HG03025 (cell line): ENCODE measurements at regions not wholly inside any gene's neighbourhood (a gene's known extent, or its start where the extent isn't known, plus 50 kb on each side); places are given as distances from the start of the nearest gene placed in this dataset.

Experiments used
- ATAC-seq: cut with Tn5 transposase; IDR thresholded peaks from one replicate; pipeline ENCODE4 v1.9.1; 2021; ENCODE audit warnings: mild to moderate bottlenecking, moderate library complexity; ENCODE audit not compliant: unreplicated experiment, low FRiP score

GRCh38 chr3:159789742-159790635 is 198.6 kb upstream of the IL12A start:
- no peak for ATAC-seq

GRCh38 chr3:159791336-159791735 is 197.3 kb upstream of the IL12A start:
- ATAC-seq, result no peak

GRCh38 chr3:159792070-159792469 is 196.6 kb upstream of the IL12A start:
- ATAC-seq, result no peak

- no peak for ATAC-seq
Observed at GRCh38 chr3:159795042-159795441, 193.6 kb upstream of the IL12A start.

GRCh38 chr3:159795681-159796175 is 192.9 kb upstream of the IL12A start:
- ATAC-seq, result no peak

GRCh38 chr3:159796226-159796625 is 192.4 kb upstream of the IL12A start:
- no peak for ATAC-seq

GRCh38 chr3:159796744-159797143 is 191.9 kb upstream of the IL12A start:
- ATAC-seq, result no peak

- no peak for ATAC-seq
Observed at GRCh38 chr3:159797771-159798170, 190.9 kb upstream of the IL12A start.

- ATAC-seq, result no peak
Observed at GRCh38 chr3:159798951-159799350, 189.7 kb upstream of the IL12A start.

- no peak for ATAC-seq
Observed at GRCh38 chr3:159800434-159801155, 188.0 kb upstream of the IL12A start.

- ATAC-seq, result no peak
Observed at GRCh38 chr3:159802864-159803263, 185.8 kb upstream of the IL12A start.

- ATAC-seq, result no peak
Observed at GRCh38 chr3:159803459-159803858, 185.2 kb upstream of the IL12A start.

GRCh38 chr3:159804726-159805410 is 183.8 kb upstream of the IL12A start:
- ATAC-seq, result peak; percentile 99

GRCh38 chr3:159805411-159805772 is 183.2 kb upstream of the IL12A start:
- no peak for ATAC-seq

GRCh38 chr3:159806412-159806811 is 182.2 kb upstream of the IL12A start:
- no peak for ATAC-seq

- no peak for ATAC-seq
Observed at GRCh38 chr3:159807137-159808040, 181.2 kb upstream of the IL12A start.

GRCh38 chr3:159813822-159814531 is 174.7 kb upstream of the IL12A start:
- no peak for ATAC-seq

GRCh38 chr3:159816512-159816911 is 172.1 kb upstream of the IL12A start:
- no peak for ATAC-seq

GRCh38 chr3:159817126-159817525 is 171.5 kb upstream of the IL12A start:
- no peak for ATAC-seq
